HK-2 (cell line): ENCODE measurements at regions not wholly inside any gene's neighbourhood (a gene's known extent, or its start where the extent isn't known, plus 50 kb on each side); places are given as distances from the start of the nearest gene placed in this dataset.
"Not testable (repeated sequence)": the region's sequence is repeated elsewhere in the genome, so short reads cannot be mapped to it uniquely, and the experiment has no call there.

ENCODE experiments used
- DNase-seq: peaks from one replicate; pipeline ENCODE4 v3.0.0-alpha.2; 2018; ENCODE audit not compliant: unreplicated experiment

DNA sequence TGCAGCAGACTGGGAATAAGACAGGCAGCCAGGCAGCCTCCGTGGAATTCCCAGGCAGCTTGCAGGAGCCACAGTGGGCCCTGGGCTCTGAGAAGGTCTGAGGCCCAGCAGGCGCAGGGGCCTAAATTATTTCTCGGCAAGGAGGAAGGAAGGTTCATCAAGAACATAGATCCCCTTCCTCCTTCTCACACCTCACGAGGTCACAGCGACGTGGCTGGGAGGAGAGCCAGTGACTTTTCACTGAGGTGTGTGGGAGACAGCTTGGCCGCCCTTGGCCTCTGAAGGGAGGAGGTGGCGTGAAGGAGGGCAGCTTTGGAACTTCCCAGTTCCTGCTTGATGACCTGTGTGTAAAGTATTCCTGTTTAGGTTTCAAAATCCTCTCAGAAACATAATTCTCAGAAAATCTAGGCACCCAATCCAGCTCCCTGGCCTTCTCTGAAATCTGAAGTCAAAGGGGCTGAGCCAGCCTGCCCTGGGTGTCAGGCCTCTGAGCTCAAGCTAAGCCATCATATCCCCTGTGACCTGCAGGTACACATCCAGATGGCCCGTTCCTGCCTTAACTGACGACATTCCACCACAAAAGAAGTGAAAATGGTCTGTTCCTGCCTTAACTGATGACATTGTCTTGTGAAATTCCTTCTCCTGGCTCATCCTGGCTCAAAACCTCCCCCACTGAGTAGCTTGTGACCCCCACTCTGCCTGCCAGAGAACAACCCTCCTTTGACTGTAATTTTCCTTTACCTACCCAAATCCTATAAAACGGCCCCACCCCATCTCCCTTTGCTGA is 161.0 kb downstream of the ADRA2C start:
- not testable (repeated sequence) for DNase-seq

DNA sequence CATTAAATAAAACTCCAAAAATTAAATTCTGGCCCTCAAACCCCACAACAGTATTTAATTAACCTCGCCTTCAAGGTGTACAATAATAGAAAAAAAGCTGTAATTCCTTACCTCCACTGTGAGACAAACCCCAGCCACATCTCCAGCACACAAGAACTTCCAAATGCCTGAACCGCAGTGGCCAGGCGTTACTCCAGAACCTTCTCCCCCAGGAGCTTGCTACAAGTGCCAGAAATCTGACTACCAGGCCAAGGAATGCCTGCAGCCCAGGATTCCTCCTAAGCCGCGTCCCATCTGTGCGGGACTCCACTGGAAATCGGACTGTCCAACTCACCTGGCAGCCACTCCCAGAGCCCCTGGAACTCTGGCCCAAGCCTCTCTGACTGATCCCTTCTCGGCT is 163.2 kb downstream of the ADRA2C start:
- DNase-seq = not testable (repeated sequence)

DNA sequence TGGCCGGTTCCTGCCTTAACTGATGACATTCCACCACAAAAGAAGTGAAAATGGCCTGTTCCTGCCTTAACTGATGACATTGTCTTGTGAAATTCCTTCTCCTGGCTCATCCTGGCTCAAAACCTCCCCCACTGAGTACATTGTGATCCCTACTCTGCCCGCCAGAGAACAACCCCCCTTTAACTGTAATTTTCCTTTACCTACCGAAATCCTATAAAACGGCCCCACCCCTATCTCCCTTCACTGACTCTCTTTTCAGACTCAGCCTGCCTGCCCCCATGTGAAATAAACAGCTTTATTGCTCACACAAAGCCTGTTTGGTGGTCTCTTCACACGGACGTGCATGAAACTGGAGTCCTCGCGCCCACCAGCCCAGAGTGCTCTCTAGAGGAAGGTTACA is 166.5 kb downstream of the ADRA2C start:
- not testable (repeated sequence) for DNase-seq

DNA sequence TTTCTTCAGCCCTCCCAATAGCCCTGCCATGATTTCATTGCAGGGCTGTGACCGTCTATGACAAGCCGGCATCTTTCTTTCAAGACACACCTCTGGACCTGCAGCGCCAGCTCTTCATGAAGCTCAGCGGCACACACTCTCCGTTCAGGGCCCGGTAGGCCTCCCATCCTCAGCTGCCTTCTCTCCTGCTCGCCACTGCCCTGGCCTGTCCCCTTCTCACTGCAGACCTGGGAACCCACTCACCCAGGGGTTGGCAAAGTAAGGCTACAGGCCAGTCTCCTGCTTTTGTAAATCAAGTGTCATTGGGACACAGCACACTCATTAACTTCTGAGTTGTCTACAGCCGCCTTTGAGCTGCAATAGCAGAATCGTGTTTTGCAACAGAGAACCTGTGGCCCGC is 169.2 kb downstream of the ADRA2C start:
- DNase-seq = not testable (repeated sequence)

DNA sequence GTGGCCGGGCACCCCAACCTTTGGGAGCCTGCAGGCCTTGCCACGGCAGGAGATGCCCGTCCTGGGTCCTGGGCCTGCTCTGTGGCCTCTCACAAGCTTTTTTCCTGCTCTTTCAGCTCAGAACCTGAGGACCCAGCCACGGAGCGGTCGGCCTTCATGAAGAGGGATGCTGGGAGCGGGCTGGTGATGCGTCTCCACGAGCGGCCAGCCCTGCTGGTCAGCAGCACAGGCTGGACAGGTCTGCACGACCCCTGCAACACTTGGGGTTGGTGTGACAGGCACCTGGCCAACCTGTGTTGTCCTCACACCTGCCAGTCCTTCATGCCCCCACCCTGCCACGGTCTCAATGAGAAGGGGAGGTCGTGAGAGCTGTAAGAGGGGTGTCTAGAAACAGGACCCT is 170.0 kb downstream of the ADRA2C start:
- no peak for DNase-seq

DNA sequence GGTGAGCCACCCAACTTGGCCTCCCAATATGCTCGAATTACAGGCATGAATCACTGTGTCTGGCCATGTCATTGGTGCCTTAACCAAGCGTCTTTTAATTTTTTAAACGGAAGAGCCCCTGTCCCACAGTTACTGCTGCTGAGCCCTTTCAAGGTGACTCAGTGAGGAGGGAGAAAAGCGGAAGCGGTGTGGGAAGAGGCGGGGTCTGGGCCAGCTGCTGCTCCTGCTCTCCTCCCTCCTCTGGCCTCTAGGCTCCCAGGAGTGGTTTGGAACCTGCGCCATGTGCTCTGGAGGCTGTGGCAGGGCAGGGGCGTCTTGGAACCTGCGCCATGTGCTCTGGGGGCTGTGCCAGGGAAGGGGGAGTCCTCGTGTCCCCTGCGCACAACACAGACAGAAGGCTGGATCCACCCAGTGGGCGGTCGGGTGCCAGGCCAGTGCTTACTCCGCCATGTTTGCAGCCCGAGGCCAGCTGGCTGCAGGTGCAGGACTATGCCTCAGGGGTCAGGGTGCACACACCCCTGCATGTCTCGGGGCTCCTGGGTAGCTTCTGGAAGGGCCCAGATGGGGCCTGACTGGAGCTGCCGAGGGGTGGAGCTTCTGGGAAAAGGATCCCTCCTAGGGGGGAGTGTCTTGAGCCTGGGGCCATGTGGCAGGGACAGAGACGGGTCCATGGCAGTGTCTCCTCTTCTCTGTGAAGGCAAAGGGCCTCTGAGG is 171.8 kb downstream of the ADRA2C start:
- DNase-seq = not testable (repeated sequence)

DNA sequence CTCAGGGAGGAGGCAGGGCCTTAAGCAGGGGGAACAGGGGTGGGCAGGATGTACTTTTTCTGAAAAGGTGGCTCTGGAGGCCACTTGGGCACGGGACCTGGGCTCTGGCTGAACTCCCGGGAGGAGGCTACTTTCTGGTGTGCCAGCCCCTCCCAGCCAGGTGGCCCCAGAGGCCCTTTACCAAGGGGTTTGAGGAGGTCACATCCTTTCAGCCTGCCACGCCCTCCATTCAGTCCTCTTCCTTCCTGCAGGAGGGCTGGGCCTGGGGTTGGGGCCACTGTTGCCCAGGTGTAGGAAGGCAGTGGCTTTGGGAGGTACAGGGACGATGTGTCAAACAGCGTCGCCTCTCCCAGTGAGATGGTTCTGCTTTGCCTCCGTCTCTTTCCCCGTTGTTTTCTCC is 172.5 kb downstream of the ADRA2C start:
- not testable (repeated sequence) for DNase-seq

DNA sequence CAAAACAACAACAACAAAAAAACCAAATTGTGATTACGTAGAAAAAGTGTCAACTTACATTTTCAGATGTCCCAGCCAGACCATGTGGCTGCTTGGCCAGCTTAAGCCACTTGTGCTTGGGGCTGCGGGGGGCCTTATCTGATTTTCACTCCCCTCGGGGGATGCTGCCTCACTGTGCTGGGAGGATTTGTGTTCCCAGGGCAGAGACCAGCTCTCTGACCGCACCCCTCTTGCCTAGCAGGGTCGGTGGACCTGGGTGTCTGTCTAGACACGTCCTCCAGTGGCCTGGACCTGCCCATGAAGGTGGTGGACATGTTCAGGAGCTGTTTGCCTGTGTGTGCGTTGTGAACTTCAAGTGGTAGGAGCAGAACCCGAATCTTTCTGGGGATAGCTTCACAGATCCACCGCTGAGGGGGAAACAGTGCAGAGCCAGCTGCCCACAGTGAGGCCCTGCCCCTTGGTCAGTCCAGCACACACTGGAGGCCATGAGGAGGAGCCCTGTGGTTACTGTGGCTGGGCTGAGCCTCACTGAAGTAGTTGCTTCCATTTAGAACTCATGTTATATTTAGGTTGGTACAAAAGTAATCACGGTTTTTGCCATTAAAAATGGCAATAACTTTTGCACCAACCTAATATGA is 173.9 kb downstream of the ADRA2C start:
- not testable (repeated sequence) for DNase-seq

DNA sequence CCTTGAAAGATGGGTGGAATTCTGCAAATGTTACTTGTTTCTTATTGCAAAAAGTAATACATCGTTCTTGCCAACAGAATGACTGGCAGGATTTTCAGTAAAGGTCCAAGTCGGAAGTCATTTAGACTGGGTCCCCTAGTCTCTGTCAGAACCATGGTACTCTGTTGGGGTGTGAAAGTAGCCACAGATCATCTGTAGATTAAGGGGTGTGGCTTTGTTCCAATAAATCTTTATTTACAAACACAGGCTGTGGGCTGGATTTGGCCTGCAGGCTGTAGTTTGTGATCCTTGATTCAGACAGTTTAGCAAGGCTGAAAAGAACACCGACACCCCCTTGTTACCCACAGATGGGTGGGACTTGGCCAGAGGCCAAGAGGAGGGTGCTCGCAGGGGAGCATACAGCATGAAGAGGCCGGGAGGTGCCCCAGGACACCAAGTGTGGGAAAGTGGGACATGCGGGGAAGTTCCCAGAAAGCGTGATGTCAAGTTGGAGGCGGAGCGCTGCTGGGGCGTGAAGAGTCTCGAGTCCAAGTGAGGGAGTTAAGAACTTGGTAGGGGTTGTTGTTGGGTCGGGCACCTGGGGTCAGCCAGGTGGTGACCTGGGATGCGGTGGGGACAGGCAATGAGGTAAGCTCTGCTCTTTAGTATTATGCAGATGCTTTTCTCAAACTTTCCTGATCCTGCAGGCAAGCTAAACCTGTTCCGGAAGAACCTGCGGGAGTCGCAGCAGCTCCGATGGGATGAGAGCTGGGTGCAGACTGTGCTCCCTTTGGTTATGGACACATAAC is 175.7 kb downstream of the ADRA2C start:
- DNase-seq = not testable (repeated sequence)

DNA sequence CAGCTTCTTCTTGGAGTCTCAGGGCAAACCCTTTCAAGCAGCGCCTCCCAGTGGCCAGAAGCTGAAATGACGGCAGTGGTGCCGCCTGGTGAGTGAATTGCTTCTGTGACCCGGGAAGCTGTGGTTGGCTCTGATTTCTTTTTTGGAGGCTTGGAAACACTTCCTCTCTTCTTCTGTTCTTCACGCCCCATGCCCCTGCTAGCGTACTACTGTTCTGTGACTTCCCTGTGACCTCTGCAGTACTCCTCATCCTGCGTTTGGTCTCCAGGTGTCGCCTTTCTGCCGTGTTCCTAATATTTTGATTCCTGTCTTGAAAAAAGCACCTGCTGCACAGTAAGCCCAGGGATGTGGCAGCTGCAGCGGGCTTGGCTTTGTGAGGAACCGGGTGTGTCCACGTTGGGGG is 176.4 kb downstream of the ADRA2C start:
- peak; percentile 45 for DNase-seq

DNA sequence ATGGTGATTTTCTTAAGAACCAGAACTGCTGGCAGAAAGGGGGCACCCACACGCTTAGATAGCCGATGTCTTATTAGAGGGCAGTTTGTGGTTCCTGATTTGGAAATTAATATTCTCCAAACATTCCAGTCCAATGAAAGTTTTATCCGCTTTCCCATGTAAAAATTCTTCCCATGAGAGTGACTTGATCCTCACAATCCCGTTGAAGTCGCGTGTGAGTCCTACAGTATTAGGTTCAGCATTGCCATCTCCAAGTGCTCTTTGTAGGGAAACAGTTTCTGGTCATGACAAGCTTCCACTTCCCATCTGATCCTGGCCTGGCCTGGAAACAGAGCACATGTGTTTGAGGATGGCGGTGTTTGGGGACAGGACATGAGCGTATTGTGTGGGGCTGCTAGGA is 176.9 kb downstream of the ADRA2C start:
- DNase-seq = not testable (repeated sequence)

DNA sequence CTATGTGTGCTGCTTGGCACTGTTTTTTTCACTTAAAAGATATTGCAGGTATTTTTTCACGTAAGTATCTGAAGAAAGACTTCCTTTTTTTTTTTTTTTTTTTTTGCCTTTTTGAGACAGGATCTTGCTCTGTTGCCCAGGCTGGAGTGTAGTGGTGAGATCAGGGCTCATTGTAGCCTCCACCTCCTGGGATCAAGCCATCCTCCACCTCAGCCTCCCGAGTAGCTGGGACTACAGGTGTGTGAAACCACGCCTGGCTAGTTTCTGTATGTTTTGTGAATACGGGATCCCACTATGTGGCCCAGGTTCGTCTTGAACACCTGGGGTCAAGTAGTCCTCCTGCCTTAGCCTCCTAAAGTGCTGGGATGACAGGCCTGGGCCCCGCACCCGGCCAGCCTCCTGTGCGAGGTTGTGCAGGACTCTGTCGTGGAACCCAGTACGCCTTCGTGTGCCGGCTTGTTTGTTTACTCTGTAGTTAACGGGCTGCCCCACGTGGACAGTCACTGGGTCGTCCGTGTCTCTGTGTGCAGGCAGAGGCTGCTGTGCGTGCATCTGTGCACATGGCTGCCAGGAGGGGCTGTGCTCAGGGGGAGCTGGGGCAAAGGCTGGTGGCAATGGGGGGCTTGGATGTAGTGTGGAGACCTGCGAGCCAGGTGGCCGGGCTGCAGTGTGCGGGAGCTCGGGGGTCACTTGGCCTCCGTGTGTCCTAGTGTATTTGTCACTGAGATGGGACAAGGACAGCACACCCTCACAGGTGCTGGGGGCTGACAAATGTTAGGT is 179.5 kb downstream of the ADRA2C start:
- DNase-seq = no peak

DNA sequence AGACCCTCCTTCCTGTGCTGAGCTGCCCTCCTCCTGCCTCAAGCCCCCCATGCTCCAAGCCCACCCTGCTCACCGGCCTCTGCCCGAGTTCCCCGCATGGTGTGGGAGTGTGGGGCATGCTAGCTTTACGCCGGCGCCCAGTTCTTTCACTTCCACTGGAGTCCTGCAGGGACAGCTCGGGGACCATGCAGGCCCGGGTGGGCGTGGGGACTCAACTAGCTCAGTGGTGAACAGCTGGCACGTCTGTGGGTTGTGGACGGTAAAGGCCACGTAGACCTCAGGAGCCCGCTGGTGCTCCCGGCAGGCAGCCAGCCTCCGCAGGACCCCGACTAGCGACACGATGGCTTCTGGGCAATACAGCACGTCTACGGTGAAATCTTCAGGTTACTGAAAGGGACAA is 180.4 kb downstream of the ADRA2C start:
- DNase-seq = not testable (repeated sequence)

DNA sequence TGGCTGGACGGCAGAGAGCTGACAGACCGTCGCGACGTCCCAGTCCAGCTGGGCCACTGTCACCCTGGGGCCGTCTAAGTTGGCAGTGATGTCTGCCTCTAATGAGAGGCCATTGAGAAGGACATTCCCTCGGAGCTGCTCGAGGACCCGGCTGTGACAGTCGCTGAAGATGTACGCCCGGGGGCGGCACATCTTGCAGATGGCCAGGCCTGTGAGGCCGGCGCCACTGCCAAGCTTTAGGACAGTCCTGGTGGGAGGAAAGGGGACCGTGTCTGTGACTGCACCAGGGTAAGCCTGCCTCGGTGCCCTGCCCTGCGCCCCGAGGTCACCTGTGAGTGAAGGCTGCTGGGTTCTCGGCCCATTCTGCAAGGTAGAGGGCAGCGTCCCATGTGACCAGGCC is 181.6 kb downstream of the ADRA2C start:
- not testable (repeated sequence) for DNase-seq

DNA sequence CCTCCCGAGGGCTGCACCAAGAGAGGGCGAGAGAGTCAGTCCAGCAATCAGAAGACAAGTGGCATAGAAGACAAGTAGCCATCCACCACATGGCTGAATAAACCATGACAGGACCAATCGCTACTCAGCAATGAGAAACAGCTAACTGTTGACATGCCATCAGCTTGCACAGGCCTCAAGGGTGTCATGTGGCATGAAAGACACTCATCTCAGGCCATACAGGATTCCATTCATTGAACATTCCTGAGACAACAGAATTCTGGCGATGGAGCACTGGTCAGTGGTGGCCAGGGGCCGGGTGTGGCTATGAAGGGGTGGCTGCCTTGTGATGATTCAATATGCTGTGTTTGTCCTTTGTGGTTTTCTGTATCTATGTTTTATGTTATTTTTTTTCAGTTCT is 182.0 kb downstream of the ADRA2C start:
- DNase-seq = not testable (repeated sequence)

DNA sequence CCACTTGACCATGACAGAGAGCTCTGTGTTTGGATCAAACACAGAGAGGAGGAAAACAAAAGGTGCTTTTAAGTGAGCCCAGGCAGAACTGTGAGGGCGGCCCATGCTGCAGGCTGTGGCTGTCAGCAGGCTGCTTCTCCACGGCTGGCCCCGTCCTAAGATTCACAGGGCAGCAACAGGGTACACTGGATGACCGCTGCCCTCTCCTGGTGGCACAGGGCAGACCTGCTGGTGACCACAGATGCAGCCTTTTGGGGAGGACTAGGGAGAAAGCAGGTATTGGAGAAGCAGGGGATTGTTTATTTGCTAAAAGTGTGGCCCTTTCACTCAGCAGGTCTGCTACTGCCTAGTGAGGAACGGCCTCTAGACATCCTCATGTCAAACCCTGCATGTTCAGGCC is 183.7 kb downstream of the ADRA2C start:
- peak; percentile 34 for DNase-seq

DNA sequence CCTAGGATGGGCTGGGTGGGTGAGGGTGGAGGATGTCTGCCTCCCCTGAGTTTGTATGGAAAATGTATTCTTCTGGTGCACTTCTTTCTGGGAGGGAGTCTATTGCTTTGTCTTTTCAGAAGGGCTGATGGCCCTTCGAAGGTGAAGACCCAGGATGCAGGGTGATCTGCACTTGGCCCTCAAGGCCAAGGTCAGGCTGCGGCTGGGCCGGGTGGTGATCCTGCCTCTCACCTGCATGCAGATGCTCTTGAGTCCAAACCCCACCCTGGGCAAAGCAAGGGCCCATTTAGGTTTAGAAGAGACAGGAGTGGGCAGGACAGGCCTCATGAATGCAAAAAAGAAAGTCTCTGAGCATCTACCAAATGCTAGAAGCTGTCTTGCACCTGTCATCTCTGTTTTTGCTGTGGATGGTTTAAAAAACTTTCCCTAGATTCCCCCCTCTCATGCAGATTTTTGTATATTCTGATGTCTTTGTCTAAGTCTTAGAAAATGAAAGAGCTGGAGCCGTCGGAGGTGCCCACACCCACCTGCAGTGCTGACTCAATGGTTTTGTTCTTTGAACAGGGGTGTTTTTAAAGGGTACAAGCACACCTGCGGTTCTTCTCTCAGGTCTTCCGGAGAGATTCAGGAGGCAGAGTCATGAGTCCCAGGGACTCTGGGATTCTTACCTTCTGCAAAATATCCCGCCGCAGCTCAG is 186.4 kb downstream of the ADRA2C start:
- not testable (repeated sequence) for DNase-seq

DNA sequence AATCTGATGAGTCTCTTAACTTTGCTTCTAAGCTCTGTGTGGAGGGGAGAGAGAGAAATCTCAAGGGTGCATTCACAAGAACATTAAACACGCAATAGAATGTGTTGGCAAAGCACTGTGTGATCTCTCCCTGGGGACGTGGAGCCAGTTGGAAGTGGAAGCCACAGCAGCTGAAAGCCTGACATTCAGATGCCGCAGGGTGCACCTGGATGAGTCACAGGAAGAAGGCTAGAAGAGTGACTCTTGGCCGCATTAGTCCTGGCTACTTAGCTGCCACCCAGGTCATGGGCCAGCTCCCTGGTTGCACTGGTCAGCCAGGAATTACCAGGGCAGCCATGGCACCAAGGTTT is 186.9 kb downstream of the ADRA2C start:
- DNase-seq = not testable (repeated sequence)

DNA sequence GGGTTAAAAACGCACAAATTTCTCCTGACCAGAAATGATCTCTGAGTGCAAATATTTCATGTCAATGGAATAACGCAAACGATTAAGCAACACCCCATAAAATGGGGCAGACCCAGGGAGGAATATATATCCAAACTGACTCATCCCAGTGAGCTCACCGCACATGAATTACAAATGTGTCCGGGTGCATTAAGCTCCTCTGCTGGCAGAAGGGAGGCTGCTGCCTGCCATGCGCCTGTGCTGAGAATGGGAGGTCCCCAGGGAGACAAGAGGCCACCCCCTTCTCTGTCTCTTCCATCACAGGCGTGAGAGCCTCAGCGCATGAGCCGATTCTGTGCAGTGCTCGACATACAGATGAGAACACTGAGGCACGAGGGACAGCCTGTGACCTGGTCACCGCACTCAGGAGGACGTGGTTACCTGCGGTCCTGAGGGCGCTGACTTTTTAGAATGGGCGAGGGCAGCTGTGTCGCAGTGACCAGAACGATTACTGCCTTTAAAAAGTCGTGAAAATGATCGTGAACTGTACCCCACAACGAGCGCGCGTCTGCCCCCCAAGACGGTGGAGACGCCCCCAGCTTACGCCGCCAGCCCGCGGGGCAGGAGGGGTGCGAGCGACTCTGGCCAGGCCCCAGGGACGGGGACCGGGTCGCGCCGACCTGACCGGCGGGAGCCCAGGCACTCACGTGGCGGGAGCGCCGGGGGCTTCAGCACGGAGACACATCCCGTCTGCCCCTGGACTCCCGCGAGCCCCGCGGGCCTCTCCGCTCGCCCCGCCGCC is 188.5 kb downstream of the ADRA2C start:
- DNase-seq = peak; percentile 84
